ENCODE measurements at regions not wholly inside any gene's neighbourhood (a gene's known extent, or its start where the extent isn't known, plus 50 kb on each side); places are given as distances from the start of the nearest gene placed in this dataset.

GRCh38 chr2:56537756-56538155 lies 354.0 kb downstream of the CCDC85A start:
- no peak overlapping the region for H3K4me3 Mint-ChIP-seq
- no peaks in the 10 kb centered on the region for H3K4me1 Mint-ChIP-seq
- no peaks in the 10 kb centered on the region for H3K27me3 Mint-ChIP-seq
- H3K27ac Mint-ChIP-seq, result no peak overlapping the region
- H3K9me3 Mint-ChIP-seq, result peaks cover 3% of the 10 kb centered on the region
- H3K36me3 Mint-ChIP-seq, result no peaks in the 10 kb centered on the region
- no peak for DNase-seq (ENCODE audit: low spot score in 2 of 2)
- no peak for ATAC-seq (ENCODE audit: low read depth)

GRCh38 chr2:56539618-56540017 lies 355.8 kb downstream of the CCDC85A start:
- Mint-ChIP-seq H3K36me3 (no peaks in the 10 kb centered on the region), H3K27me3 (no peaks in the 10 kb centered on the region), H3K4me1 (no peaks in the 10 kb centered on the region), H3K27ac (no peak overlapping the region), H3K9me3 (peaks cover 7% of the 10 kb centered on the region), H3K4me3 (no peak overlapping the region)
- ATAC-seq (ENCODE audit: low read depth), result no peak
- DNase-seq (ENCODE audit: low spot score in 2 of 2), result no peak

GRCh38 chr2:56540467-56540866 lies 356.7 kb downstream of the CCDC85A start:
- no peaks in the 10 kb centered on the region for H3K36me3 Mint-ChIP-seq
- peaks cover 7% of the 10 kb centered on the region for H3K9me3 Mint-ChIP-seq
- no peak overlapping the region for H3K4me3 Mint-ChIP-seq
- ATAC-seq (ENCODE audit: low read depth) (no peak), DNase-seq (ENCODE audit: low spot score in 2 of 2) (no peak)
- H3K27ac Mint-ChIP-seq, result no peak overlapping the region
- H3K27me3 Mint-ChIP-seq, result no peaks in the 10 kb centered on the region
- H3K4me1 Mint-ChIP-seq, result no peaks in the 10 kb centered on the region

- Mint-ChIP-seq H3K36me3 (no peaks in the 10 kb centered on the region), H3K4me1 (no peaks in the 10 kb centered on the region), H3K4me3 (no peak overlapping the region), H3K27me3 (no peaks in the 10 kb centered on the region), H3K9me3 (peaks cover 7% of the 10 kb centered on the region), H3K27ac (no peak overlapping the region)
- DNase-seq (ENCODE audit: low spot score in 2 of 2), result no peak
- ATAC-seq (ENCODE audit: low read depth), result no peak
Measured at GRCh38 chr2:56540916-56541315, 357.1 kb downstream of the CCDC85A start.

GRCh38 chr2:56542213-56542612 lies 358.4 kb downstream of the CCDC85A start:
- Mint-ChIP-seq H3K27me3 (no peaks in the 10 kb centered on the region), H3K27ac (no peak overlapping the region), H3K4me1 (no peaks in the 10 kb centered on the region), H3K4me3 (no peak overlapping the region), H3K9me3 (peaks cover 7% of the 10 kb centered on the region), H3K36me3 (no peaks in the 10 kb centered on the region)
- ATAC-seq (ENCODE audit: low read depth), result no peak
- no peak for DNase-seq (ENCODE audit: low spot score in 2 of 2)

GRCh38 chr2:56565143-56565542 lies 381.4 kb downstream of the CCDC85A start:
- Mint-ChIP-seq H3K36me3 (no peaks in the 10 kb centered on the region), H3K4me3 (no peak overlapping the region), H3K9me3 (peaks cover 4% of the 10 kb centered on the region), H3K27ac (no peak overlapping the region), H3K4me1 (no peaks in the 10 kb centered on the region), H3K27me3 (no peaks in the 10 kb centered on the region)
- ATAC-seq (ENCODE audit: low read depth) (no peak), DNase-seq (ENCODE audit: low spot score in 2 of 2) (no peak)

GRCh38 chr2:56571074-56571473 lies 387.3 kb downstream of the CCDC85A start:
- Mint-ChIP-seq H3K36me3 (no peaks in the 10 kb centered on the region), H3K9me3 (peaks cover 9% of the 10 kb centered on the region), H3K27me3 (no peaks in the 10 kb centered on the region), H3K4me3 (no peak overlapping the region), H3K27ac (no peak overlapping the region), H3K4me1 (no peaks in the 10 kb centered on the region)
- DNase-seq (ENCODE audit: low spot score in 2 of 2) (no peak), ATAC-seq (ENCODE audit: low read depth) (no peak)

GRCh38 chr2:56576001-56576400 lies 392.2 kb downstream of the CCDC85A start:
- Mint-ChIP-seq H3K36me3 (no peaks in the 10 kb centered on the region), H3K9me3 (peaks cover 19% of the 10 kb centered on the region), H3K27ac (no peak overlapping the region), H3K4me1 (no peaks in the 10 kb centered on the region), H3K4me3 (no peak overlapping the region), H3K27me3 (no peaks in the 10 kb centered on the region)
- no peak for ATAC-seq (ENCODE audit: low read depth)
- DNase-seq (ENCODE audit: low spot score in 2 of 2), result no peak

- no peak overlapping the region for H3K4me3 Mint-ChIP-seq
- ATAC-seq (ENCODE audit: low read depth), result no peak
- no peak overlapping the region for H3K27ac Mint-ChIP-seq
- H3K9me3 Mint-ChIP-seq, result peaks cover 10% of the 10 kb centered on the region
- H3K36me3 Mint-ChIP-seq, result no peaks in the 10 kb centered on the region
- no peaks in the 10 kb centered on the region for H3K4me1 Mint-ChIP-seq
- no peak for DNase-seq (ENCODE audit: low spot score in 2 of 2)
- no peaks in the 10 kb centered on the region for H3K27me3 Mint-ChIP-seq
Measured at GRCh38 chr2:56580242-56580641, 396.5 kb downstream of the CCDC85A start.

GRCh38 chr2:56582570-56582969 lies 398.8 kb downstream of the CCDC85A start:
- H3K27ac Mint-ChIP-seq, result no peak overlapping the region
- peaks cover 6% of the 10 kb centered on the region for H3K9me3 Mint-ChIP-seq
- DNase-seq (ENCODE audit: low spot score in 2 of 2) (no peak), ATAC-seq (ENCODE audit: low read depth) (no peak)
- no peaks in the 10 kb centered on the region for H3K4me1 Mint-ChIP-seq
- H3K27me3 Mint-ChIP-seq, result no peaks in the 10 kb centered on the region
- no peak overlapping the region for H3K4me3 Mint-ChIP-seq
- no peaks in the 10 kb centered on the region for H3K36me3 Mint-ChIP-seq

- Mint-ChIP-seq H3K27ac (no peak overlapping the region), H3K36me3 (no peaks in the 10 kb centered on the region), H3K9me3 (peaks cover 6% of the 10 kb centered on the region), H3K4me1 (no peaks in the 10 kb centered on the region), H3K4me3 (no peak overlapping the region), H3K27me3 (no peaks in the 10 kb centered on the region)
- no peak for ATAC-seq (ENCODE audit: low read depth)
- no peak for DNase-seq (ENCODE audit: low spot score in 2 of 2)
Measured at GRCh38 chr2:56583796-56584315, 400.1 kb downstream of the CCDC85A start.

- DNase-seq (ENCODE audit: low spot score in 2 of 2), result no peak
- H3K27ac Mint-ChIP-seq, result no peak overlapping the region
- H3K27me3 Mint-ChIP-seq, result no peaks in the 10 kb centered on the region
- H3K9me3 Mint-ChIP-seq, result no peaks in the 10 kb centered on the region
- no peaks in the 10 kb centered on the region for H3K4me1 Mint-ChIP-seq
- H3K36me3 Mint-ChIP-seq, result no peaks in the 10 kb centered on the region
- H3K4me3 Mint-ChIP-seq, result no peak overlapping the region
- no peak for ATAC-seq (ENCODE audit: low read depth)
Measured at GRCh38 chr2:56587456-56587855, 403.7 kb downstream of the CCDC85A start.

GRCh38 chr2:56589194-56589593 lies 405.4 kb downstream of the CCDC85A start:
- no peaks in the 10 kb centered on the region for H3K27me3 Mint-ChIP-seq
- no peaks in the 10 kb centered on the region for H3K9me3 Mint-ChIP-seq
- no peaks in the 10 kb centered on the region for H3K36me3 Mint-ChIP-seq
- no peaks in the 10 kb centered on the region for H3K4me1 Mint-ChIP-seq
- DNase-seq (ENCODE audit: low spot score in 2 of 2), result no peak
- ATAC-seq (ENCODE audit: low read depth), result no peak
- no peak overlapping the region for H3K27ac Mint-ChIP-seq
- no peak overlapping the region for H3K4me3 Mint-ChIP-seq

GRCh38 chr2:56589835-56590234 lies 406.0 kb downstream of the CCDC85A start:
- no peak overlapping the region for H3K27ac Mint-ChIP-seq
- ATAC-seq (ENCODE audit: low read depth) (no peak), DNase-seq (ENCODE audit: low spot score in 2 of 2) (no peak)
- no peaks in the 10 kb centered on the region for H3K4me1 Mint-ChIP-seq
- no peaks in the 10 kb centered on the region for H3K27me3 Mint-ChIP-seq
- H3K4me3 Mint-ChIP-seq, result no peak overlapping the region
- H3K9me3 Mint-ChIP-seq, result no peaks in the 10 kb centered on the region
- no peaks in the 10 kb centered on the region for H3K36me3 Mint-ChIP-seq

GRCh38 chr2:56590611-56591010 lies 406.8 kb downstream of the CCDC85A start:
- Mint-ChIP-seq H3K4me1 (no peaks in the 10 kb centered on the region), H3K27ac (no peak overlapping the region), H3K4me3 (no peak overlapping the region), H3K9me3 (no peaks in the 10 kb centered on the region), H3K27me3 (no peaks in the 10 kb centered on the region), H3K36me3 (no peaks in the 10 kb centered on the region)
- DNase-seq (ENCODE audit: low spot score in 2 of 2) (no peak), ATAC-seq (ENCODE audit: low read depth) (no peak)

All from memory B cell (primary cell).